NCI-H226 (cell line): ENCODE measurements at regions not wholly inside any gene's neighbourhood (a gene's known extent, or its start where the extent isn't known, plus 50 kb on each side); places are given as distances from the start of the nearest gene placed in this dataset.
"Not testable (repeated sequence)": the region's sequence is repeated elsewhere in the genome, so short reads cannot be mapped to it uniquely, and the experiment has no call there.

Source experiments
- DNase-seq: peaks from one replicate; pipeline ENCODE4 v3.0.0-alpha.2; 2015

DNA sequence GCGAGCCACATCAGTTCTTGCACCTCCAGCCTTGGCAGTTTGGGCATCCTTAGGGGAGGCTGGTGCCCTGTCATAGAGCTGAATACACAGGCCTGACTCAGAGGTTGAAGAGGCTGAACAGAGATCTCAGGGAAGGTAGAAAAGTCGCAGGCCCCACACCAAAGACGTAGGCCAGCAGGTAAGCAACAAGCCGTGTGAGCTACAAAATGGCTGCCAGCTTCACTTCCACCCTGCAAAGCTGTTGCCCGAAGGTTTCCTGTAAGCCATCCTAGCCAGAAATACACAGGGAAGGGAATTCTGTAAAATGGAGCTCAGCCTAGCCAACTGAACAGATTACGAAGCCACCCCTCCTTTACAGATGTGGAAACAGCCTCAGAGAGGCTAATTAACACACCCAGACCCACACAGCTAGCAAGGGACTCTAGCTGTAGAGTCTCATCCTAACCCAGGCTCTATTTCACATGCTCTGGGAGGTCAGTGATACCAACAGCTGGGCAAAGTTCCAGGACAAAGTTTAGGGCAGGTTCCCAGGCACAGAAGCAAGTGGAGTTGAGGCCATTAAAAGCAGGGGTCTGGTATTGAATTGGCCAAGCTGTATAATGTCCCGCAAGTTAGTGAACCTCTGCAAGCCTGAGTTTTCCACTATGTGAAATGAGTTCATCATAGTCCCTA, 66.3 kb upstream of the RASGRF1 start:
- DNase-seq, result no peak

DNA sequence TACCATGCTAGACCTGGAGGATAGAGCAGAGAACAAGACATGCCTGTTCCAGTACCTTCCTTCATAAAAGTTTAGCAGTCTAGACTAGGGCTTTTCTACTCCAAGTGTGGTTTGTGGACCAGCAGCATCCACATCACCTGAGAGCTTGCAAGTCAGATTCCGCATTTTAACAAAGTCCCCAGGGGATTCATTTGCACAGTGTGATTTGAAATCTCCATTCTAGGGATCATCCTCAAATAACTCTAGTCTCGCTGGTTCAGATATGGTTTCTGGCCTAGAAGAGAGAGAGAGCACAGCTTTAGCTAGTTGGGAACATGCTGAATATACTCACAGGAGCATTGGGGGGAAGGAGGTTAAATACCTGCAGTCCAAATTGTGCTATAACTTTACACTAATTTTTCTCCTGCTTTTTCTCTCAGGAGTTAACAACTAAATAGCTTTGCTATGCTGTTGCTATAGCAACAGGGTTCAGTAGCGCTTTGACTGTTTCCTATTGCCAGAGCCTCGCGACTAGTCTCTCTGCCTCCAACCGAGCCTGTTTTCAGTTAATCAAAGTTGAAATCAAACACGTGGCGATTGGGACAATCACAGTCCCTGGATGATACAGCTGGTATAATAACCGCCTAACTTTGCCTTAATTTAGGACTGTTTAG, 64.0 kb upstream of the RASGRF1 start:
- DNase-seq, result no peak

DNA sequence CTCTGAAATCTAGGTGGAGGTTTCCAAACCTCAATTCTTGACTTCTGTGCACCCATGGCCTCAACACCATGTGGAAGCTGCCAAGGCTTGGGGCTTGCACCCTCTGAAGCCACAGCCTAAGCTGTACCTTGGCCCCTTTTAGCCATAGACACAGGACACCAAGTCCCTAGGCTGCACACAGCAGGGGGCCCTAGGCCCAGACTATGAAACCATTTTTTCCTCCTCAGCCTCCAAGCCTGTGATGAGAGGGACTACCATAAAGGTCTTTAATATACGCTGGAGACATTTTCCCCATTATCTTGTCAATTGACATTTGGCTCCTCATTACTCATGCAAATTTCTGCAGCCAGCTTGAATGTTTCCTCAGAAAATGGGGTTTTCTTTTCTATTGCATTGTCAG, 53.7 kb upstream of the RASGRF1 start:
- not testable (repeated sequence) for DNase-seq

DNA sequence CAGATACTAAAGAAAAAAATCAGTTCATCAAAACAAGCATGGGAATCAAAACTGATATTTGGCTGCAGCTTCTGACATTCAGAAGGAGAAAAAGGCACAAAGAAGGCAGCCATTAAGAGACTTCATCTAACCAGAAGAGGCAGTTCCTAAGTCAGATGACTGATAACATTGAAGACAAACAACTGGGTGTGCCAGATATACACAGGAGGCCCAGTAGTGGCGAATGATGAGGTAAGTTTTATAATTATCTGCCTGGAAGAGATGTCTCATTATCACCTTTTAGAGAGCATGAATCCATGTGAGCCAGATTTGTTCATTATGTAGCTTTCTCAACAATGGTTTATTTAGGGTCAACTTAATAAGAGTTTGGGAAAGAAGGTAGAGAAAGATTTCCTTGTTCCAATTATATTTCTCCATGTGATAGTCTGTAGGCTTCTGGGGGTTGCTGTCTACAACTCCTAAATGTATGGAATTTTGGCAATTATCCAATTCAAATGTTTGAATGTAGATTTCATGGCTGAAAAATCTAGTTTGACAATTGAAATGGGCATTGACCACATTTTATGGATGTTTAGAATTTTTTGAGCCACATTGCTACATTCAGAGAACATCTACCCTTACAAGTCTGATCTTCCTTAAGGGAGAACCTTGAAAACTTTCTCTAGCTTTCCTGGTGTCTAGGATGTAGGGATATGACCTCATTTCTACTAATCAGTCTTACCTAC, 50.4 kb upstream of the RASGRF1 start:
- no peak for DNase-seq
